ENCODE measurements at regions not wholly inside any gene's neighbourhood (a gene's known extent, or its start where the extent isn't known, plus 50 kb on each side); places are given as distances from the start of the nearest gene placed in this dataset.

- TF ChIP-seq CTCF (conservative IDR thresholded peaks at IDR 0.05 in 1 of 2, IDR thresholded peaks at IDR 0.05 in 1 of 2; ENCODE audit: extremely low read depth in 1 of 2, insufficient read depth in 1 of 2, low read depth in 1 of 2, low read length in 2 of 2), result no peak
- TF ChIP-seq EZH2 (IDR thresholded peaks at IDR 0.05; ENCODE audit: borderline replicate concordance, low read length), result no peak
Measured at GRCh38 chr15:87682527-87682926, 574.0 kb downstream of the NTRK3 start.

Data from mammary epithelial cell (primary cell).